ENCODE measurements at regions not wholly inside any gene's neighbourhood (a gene's known extent, or its start where the extent isn't known, plus 50 kb on each side); places are given as distances from the start of the nearest gene placed in this dataset.

DNA sequence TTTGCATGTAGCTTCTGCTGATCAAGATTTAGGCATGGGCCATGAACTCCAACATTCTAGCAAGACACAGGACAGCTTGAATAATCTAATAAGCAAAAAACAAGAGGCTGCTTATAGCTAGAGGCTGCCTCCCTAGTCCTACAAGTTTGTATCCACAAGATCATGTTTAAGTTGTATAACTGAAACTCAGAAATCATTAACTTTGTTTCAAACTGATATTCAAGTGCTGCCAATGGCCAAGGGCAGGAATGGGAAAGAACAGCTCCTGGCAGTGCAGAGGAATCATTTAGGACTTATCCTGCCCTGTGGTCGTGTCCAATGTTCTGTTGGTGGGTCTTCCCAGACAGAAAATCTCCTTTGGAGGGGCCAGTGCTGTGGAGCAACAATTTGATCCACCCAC lies 209.6 kb upstream of the DDI1 start:
- DNase-seq (ENCODE audit: extremely low read depth in 1 of 11, low read depth in 9 of 11, low spot score in 4 of 11), result no peak

DNA sequence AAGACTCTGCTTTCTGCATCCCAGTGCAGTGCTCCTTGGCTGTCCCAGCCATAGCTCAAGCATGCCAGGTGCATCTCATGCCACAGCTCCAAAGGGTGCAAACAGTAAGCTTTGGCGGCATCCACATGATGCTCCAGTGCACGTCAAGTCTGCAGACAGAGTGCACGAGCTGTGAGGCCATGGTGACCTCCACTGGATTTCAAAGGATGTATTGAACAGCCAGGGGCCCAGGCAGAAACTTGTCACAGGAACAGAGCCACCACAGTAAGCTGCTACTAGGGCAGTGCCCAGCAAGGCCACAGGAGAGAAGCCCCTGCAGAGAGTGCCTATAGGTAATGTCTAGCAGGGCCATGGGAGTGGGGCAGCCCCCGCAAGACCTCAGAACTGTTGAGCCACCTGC lies 206.8 kb upstream of the DDI1 start:
- no peak for DNase-seq (ENCODE audit: extremely low read depth in 1 of 11, low read depth in 9 of 11, low spot score in 4 of 11)

DNA sequence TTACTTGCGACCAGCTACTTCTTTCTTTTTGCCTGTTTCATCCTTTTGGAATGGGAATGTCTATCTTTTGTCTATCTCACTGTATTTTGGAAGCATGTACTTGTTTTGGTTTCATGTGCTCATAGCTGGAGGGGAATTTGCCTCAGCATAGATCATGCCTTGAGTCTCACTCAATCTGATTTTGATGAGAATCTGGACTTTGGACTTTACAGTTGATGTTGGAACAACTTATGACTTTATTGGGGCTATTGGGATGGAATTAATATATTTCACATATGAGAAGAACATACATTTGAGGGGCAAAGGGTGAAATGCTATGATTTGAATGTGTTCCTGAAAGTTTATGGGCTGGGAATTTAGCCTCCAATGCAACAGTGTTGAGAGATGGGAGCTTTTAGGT lies 206.2 kb upstream of the DDI1 start:
- DNase-seq (ENCODE audit: extremely low read depth in 1 of 11, low read depth in 9 of 11, low spot score in 4 of 11), result no peak

DNA sequence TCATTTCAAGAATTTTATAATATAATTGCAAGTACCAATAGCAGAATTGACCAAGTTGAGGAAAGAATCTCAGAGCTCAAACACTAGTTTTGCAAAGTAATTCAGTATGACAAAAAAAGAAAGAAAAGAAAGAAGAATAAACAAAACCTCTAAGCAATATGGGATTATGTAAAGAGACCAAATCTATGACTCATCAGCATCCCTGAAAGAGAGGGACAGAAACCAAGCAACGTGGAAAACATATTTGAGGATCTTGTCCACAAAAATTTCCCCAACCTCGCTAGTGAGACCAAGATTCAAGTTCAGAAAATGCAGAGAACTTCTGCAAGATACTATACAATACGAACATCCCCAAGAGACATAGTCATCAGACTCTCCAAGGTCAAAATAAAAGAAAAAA lies 203.7 kb upstream of the DDI1 start:
- DNase-seq (ENCODE audit: extremely low read depth in 1 of 11, low read depth in 9 of 11, low spot score in 4 of 11), result no peak

- no peak for DNase-seq (ENCODE audit: extremely low read depth in 1 of 11, low read depth in 9 of 11, low spot score in 4 of 11)
Observed at GRCh38 chr11:103842191-103842590, 194.2 kb upstream of the DDI1 start.

DNA sequence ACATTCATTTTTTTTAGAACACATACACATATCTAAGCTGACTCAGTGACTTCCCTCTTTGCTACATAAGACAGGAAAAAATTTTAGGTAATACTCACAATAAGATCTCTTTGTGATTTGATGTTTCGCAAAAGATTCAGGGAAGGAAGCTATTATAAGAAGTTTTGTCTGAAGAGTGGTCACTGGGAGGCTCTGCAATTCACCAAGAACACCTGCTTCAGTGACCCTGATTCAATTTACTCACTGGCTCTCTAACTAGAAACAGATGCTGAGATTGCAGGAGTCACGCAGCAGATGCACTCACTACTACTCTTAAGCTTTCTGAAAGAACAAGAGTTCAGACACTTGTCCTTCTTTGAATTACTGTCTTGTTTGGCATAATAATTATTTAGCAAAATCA lies 193.6 kb upstream of the DDI1 start:
- no peak for DNase-seq (ENCODE audit: extremely low read depth in 1 of 11, low read depth in 9 of 11, low spot score in 4 of 11)

GRCh38 chr11:103844327-103845215 lies 191.9 kb upstream of the DDI1 start:
- DNase-seq (ENCODE audit: extremely low read depth in 1 of 11, low read depth in 9 of 11, low spot score in 4 of 11), result no peak

GRCh38 chr11:103845331-103845730 lies 191.1 kb upstream of the DDI1 start:
- DNase-seq (ENCODE audit: extremely low read depth in 1 of 11, low read depth in 9 of 11, low spot score in 4 of 11), result no peak

DNA sequence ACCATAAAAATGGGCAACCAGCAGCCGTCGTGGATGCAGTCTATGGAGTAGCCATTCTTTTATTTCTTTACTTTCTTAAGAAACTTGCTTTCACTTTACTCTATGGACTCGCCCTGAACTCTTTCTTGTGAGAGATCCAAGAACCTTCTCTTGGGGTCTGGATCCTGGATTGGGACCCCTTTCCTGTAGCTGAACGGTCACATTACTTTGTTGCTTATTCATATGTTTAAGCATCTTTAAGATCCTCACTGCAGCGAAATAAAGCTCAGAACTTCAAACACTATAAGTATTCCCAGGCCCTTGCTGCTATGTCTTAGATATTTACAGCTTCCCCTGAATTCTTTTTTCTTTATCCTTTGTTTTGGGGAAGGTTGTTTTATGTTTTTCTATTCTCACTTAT lies 187.8 kb upstream of the DDI1 start:
- DNase-seq (ENCODE audit: extremely low read depth in 1 of 11, low read depth in 9 of 11, low spot score in 4 of 11), result no peak

GRCh38 chr11:103849366-103849765 lies 187.1 kb upstream of the DDI1 start:
- DNase-seq (ENCODE audit: extremely low read depth in 1 of 11, low read depth in 9 of 11, low spot score in 4 of 11), result no peak

DNA sequence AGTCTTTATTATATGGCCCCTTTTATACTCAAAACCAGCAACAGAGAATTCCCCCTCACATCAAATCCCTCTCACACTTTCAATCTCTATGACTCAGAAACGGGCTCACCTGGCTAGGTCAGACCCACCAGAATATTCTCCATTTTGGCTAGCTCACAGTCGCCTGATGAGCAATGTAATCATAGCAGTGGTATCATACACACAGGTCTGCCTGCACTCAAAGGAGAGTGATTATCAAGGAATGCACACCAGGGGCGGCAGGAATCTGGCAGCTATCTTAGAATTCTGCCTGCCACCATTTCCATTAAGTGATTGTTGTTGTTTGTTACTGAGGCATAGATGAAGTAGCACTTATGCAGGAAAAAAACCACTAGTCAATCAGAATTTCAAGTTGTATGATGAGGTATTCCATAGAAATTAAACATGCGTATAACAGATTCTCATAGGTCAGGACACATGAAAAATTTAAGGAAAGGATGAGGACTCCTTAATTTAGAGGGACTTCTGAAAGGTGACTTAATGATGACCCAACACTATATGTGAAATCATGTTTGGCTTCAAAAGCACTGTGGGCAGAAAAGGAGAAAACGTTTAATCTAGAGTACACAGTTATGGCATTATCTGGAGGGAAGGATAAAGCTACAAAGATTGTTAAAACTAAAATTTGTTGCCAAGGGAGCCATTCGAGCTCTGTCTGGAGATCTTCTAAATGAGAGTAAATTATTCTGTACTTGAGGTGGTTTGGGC lies 185.8 kb upstream of the DDI1 start:
- DNase-seq (ENCODE audit: extremely low read depth in 1 of 11, low read depth in 9 of 11, low spot score in 4 of 11), result no peak

DNA sequence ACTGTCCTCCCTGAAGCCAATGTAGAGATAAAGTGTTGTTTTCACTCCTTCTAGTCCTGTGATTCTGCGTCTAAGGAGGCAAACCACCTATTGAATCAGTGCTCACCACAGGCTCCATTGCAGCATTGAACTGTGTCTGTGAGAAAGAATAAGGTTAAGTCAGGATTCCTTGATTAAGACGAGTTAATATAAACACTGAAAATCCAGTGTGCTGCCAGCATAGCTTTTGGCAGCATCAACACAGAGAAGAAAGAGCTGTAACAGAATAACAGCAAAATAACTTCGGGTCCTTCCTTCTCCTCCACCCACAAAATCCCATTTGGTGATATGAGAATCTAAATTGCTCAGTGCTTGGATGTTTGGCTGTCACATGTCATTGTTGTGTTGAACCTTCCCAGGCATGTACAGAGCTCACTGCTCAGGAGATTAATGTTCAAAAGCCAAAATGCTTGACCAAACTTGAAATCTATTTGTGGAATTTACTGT lies 185.2 kb upstream of the DDI1 start:
- DNase-seq (ENCODE audit: extremely low read depth in 1 of 11, low read depth in 9 of 11, low spot score in 4 of 11), result peak in 3 of 11 donors; percentile 1 to 26 (median 20)
